ENCODE measurements at regions not wholly inside any gene's neighbourhood (a gene's known extent, or its start where the extent isn't known, plus 50 kb on each side); places are given as distances from the start of the nearest gene placed in this dataset.

- DNase-seq (ENCODE audit: low spot score), result no peak
Measured at GRCh38 chr14:65356327-65356836, 56.1 kb upstream of the FUT8 start.

- DNase-seq (ENCODE audit: low spot score), result no peak
Measured at GRCh38 chr14:65357113-65357512, 55.4 kb upstream of the FUT8 start.

GRCh38 chr14:65357689-65358088 is 54.8 kb upstream of the FUT8 start:
- DNase-seq (ENCODE audit: low spot score), result no peak

- DNase-seq (ENCODE audit: low spot score), result peak; percentile 38
Measured at GRCh38 chr14:65359503-65359902, 53.0 kb upstream of the FUT8 start.

GRCh38 chr14:65360144-65360784 is 52.3 kb upstream of the FUT8 start:
- DNase-seq (ENCODE audit: low spot score), result no peak

GRCh38 chr14:65361920-65362319 is 50.6 kb upstream of the FUT8 start:
- DNase-seq (ENCODE audit: low spot score), result peak; percentile 73

Measured in Ammon's horn (tissue), 1 donor.